CD4-positive, alpha-beta memory T cell (primary cell): ENCODE measurements at regions not wholly inside any gene's neighbourhood (a gene's known extent, or its start where the extent isn't known, plus 50 kb on each side); places are given as distances from the start of the nearest gene placed in this dataset.

Source experiments
- CTCF ChIA-PET: fragments of 350-600 bp; sonication (Branson Sonifier 250); formaldehyde crosslinking; loops from one replicate; lab custom pipeline; 2021; ENCODE audit warnings: inconsistent platforms; ENCODE audit not compliant: partially characterized antibody; lab: Charles Lee
- POLR2A ChIA-PET: fragments of 350-600 bp; sonication (Branson Sonifier 250); formaldehyde crosslinking; loops from one replicate; lab custom pipeline; 2021; ENCODE audit not compliant: partially characterized antibody; lab: Charles Lee
- DNase-seq, 5 donors: peaks; one replicate each; pipeline versions ENCODE4 v3.0.0 to v3.0.0-alpha.2; 2020 to 2022; ENCODE audit warnings: mixed read lengths in 1 of 5
- H3K27ac ChIP-seq: one replicate; pipeline ENCODE4 v1.7.0; 2013; ENCODE audit warnings: low read depth, low read length
- H3K27me3 ChIP-seq: 2 replicates; pipeline ENCODE4 v1.7.0; 2013; ENCODE audit warnings: mild to moderate bottlenecking, low read length, moderate library complexity; ENCODE audit not compliant: insufficient read depth
- H3K36me3 ChIP-seq: 2 replicates; pipeline ENCODE4 v1.7.0; 2013; ENCODE audit warnings: mild to moderate bottlenecking, low read length, moderate library complexity; ENCODE audit not compliant: insufficient read depth
- H3K4me1 ChIP-seq: 2 replicates; pipeline ENCODE4 v1.7.0; 2013; ENCODE audit warnings: mild to moderate bottlenecking, low read length, moderate library complexity; ENCODE audit not compliant: insufficient read depth
- H3K4me3 ChIP-seq, 2 donors: one replicate each; pipeline ENCODE4 v1.7.0; 2013; ENCODE audit warnings: low read length in 2 of 2, mild to moderate bottlenecking in 1 of 2
- H3K9me3 ChIP-seq, 2 donors: one replicate each; pipeline ENCODE4 v1.7.0; 2013; ENCODE audit warnings: low read length in 2 of 2, control low read depth in 1 of 2; ENCODE audit not compliant: control insufficient read depth in 1 of 2
- H3K27ac Mint-ChIP-seq, 7 donors: one replicate each; pipeline ENCODE4 v1.8.0; 2020 to 2021; ENCODE audit warnings: mixed read lengths in 7 of 7, mild to moderate bottlenecking in 6 of 7, inconsistent platforms in 3 of 7, moderate library complexity in 3 of 7
- H3K27me3 Mint-ChIP-seq, 2 donors: one replicate each; pipeline ENCODE4 v1.8.0; 2020 to 2021; ENCODE audit warnings: mixed read lengths in 2 of 2
- H3K36me3 Mint-ChIP-seq, 2 donors: one replicate each; pipeline ENCODE4 v1.8.0; 2020 to 2021; ENCODE audit warnings: mixed read lengths in 2 of 2, inconsistent platforms in 1 of 2, mild to moderate bottlenecking in 1 of 2
- H3K4me1 Mint-ChIP-seq, 4 donors: one replicate each; pipeline ENCODE4 v1.8.0; 2020 to 2021; ENCODE audit warnings: mixed read lengths in 4 of 4, mild to moderate bottlenecking in 1 of 4
- H3K4me3 Mint-ChIP-seq, 8 donors: one replicate each; pipeline ENCODE4 v1.8.0; 2020 to 2021; ENCODE audit warnings: mixed read lengths in 8 of 8, mild to moderate bottlenecking in 7 of 8, moderate library complexity in 6 of 8, inconsistent platforms in 3 of 8
- H3K9me3 Mint-ChIP-seq, 8 donors: one replicate each; pipeline ENCODE4 v1.8.0; 2020 to 2021; ENCODE audit warnings: mixed read lengths in 8 of 8, mild to moderate bottlenecking in 5 of 8, inconsistent platforms in 3 of 8, moderate library complexity in 1 of 8
- intact Hi-C: fragments of 100-400 bp; cut with micrococcal nuclease; formaldehyde crosslinking; loops from one replicate; pipeline ENCODE4 v1.15.1; 2023

- intact Hi-C loops: no loop called here
- DNase-seq: no peak
- no peaks in the 10 kb centered on the region for H3K36me3 Mint-ChIP-seq
Observed at GRCh38 chr22:47372596-47373385, 610.3 kb downstream of the TBC1D22A start.

GRCh38 chr22:47372111-47372581, 609.7 kb downstream of the TBC1D22A start:
- no peaks in the 10 kb centered on the region for H3K4me1 Mint-ChIP-seq
- no peak overlapping the region for H3K4me3 Mint-ChIP-seq
- no peaks in the 10 kb centered on the region for H3K27me3 ChIP-seq
- peaks cover 2 to 7% of the 10 kb centered on the region in 2 donors for H3K27me3 Mint-ChIP-seq
- H3K27ac ChIP-seq: no peak overlapping the region
- H3K27ac Mint-ChIP-seq: no peak overlapping the region
- H3K4me3 ChIP-seq: no peak overlapping the region
- no peaks in the 10 kb centered on the region for H3K36me3 Mint-ChIP-seq
- POLR2A ChIA-PET: no interaction called here
- H3K36me3 ChIP-seq: no peaks in the 10 kb centered on the region
- DNase-seq: no peak
- H3K4me1 ChIP-seq: no peaks in the 10 kb centered on the region
- H3K9me3 Mint-ChIP-seq: peaks cover 0 to 2% (median 0%) of the 10 kb centered on the region in 8 donors
- CTCF ChIA-PET: no interaction called here
- intact Hi-C loops: no loop called here
- no peaks in the 10 kb centered on the region for H3K9me3 ChIP-seq

More at GRCh38 chr22:47372596-47373385, 610.3 kb downstream of the TBC1D22A start:
- H3K4me1 ChIP-seq: no peaks in the 10 kb centered on the region
- no peak overlapping the region for H3K4me3 ChIP-seq
- H3K9me3 ChIP-seq: no peaks in the 10 kb centered on the region
- ChIA-PET CTCF (no interaction called here), POLR2A (no interaction called here)
- peaks cover 2 to 3% of the 10 kb centered on the region in 2 donors for H3K27me3 Mint-ChIP-seq
- no peaks in the 10 kb centered on the region for H3K27me3 ChIP-seq
- peaks cover 0 to 2% (median 0%) of the 10 kb centered on the region in 8 donors for H3K9me3 Mint-ChIP-seq
- H3K27ac ChIP-seq: no peak overlapping the region
- H3K36me3 ChIP-seq: no peaks in the 10 kb centered on the region
- no peaks in the 10 kb centered on the region for H3K4me1 Mint-ChIP-seq
- no peak overlapping the region for H3K4me3 Mint-ChIP-seq
- H3K27ac Mint-ChIP-seq: no peak overlapping the region

GRCh38 chr22:47371263-47372090, 609.0 kb downstream of the TBC1D22A start:
- ChIA-PET CTCF (no interaction called here), POLR2A (no interaction called here)
- Histone ChIP-seq H3K4me3 (no peak overlapping the region), H3K9me3 (no peaks in the 10 kb centered on the region), H3K27ac (no peak overlapping the region), H3K27me3 (no peaks in the 10 kb centered on the region), H3K36me3 (no peaks in the 10 kb centered on the region), H3K4me1 (no peaks in the 10 kb centered on the region)
- Mint-ChIP-seq H3K36me3 (no peaks in the 10 kb centered on the region), H3K4me1 (no peaks in the 10 kb centered on the region), H3K27me3 (peaks cover 2 to 7% of the 10 kb centered on the region in 2 donors), H3K4me3 (no peak overlapping the region), H3K9me3 (peaks cover 0 to 2% (median 0%) of the 10 kb centered on the region in 8 donors), H3K27ac (no peak overlapping the region)
- intact Hi-C loops: no loop called here
- DNase-seq: no peak

GRCh38 chr22:47370448-47371262, 608.2 kb downstream of the TBC1D22A start:
- no peaks in the 10 kb centered on the region for H3K36me3 Mint-ChIP-seq
- ChIA-PET CTCF (no interaction called here), POLR2A (no interaction called here)
- intact Hi-C loops: no loop called here
- H3K4me1 ChIP-seq: no peaks in the 10 kb centered on the region
- H3K9me3 Mint-ChIP-seq: peaks cover 0 to 2% (median 0%) of the 10 kb centered on the region in 8 donors
- H3K36me3 ChIP-seq: no peaks in the 10 kb centered on the region
- DNase-seq: no peak
- no peak overlapping the region for H3K4me3 Mint-ChIP-seq
- H3K4me3 ChIP-seq: no peak overlapping the region
- H3K27me3 Mint-ChIP-seq: peaks cover 5 to 7% of the 10 kb centered on the region in 2 donors
- H3K27ac ChIP-seq: no peak overlapping the region
- H3K9me3 ChIP-seq: no peaks in the 10 kb centered on the region
- H3K27ac Mint-ChIP-seq: no peak overlapping the region
- no peaks in the 10 kb centered on the region for H3K27me3 ChIP-seq
- H3K4me1 Mint-ChIP-seq: no peaks in the 10 kb centered on the region

GRCh38 chr22:47369431-47370015, 607.1 kb downstream of the TBC1D22A start:
- Mint-ChIP-seq H3K9me3 (peaks cover 0 to 8% (median under 1%) of the 10 kb centered on the region in 8 donors), H3K4me3 (no peak overlapping the region), H3K4me1 (no peaks in the 10 kb centered on the region), H3K36me3 (no peaks in the 10 kb centered on the region), H3K27me3 (peaks cover 5% of the 10 kb centered on the region in 2 donors), H3K27ac (no peak overlapping the region)
- H3K27me3 ChIP-seq: no peaks in the 10 kb centered on the region
- H3K36me3 ChIP-seq: no peaks in the 10 kb centered on the region
- intact Hi-C loops: no loop called here
- H3K27ac ChIP-seq: no peak overlapping the region
- ChIA-PET POLR2A (no interaction called here), CTCF (no interaction called here)
- no peak for DNase-seq
- no peaks in the 10 kb centered on the region for H3K4me1 ChIP-seq
- no peak overlapping the region for H3K4me3 ChIP-seq
- no peaks in the 10 kb centered on the region for H3K9me3 ChIP-seq

- H3K9me3 Mint-ChIP-seq: peaks cover 0 to 12% (median 2%) of the 10 kb centered on the region in 8 donors
- intact Hi-C loops: no loop called here
- POLR2A ChIA-PET: no interaction called here
- no peak overlapping the region for H3K4me3 Mint-ChIP-seq
- Histone ChIP-seq H3K27ac (no peak overlapping the region), H3K9me3 (no peaks in the 10 kb centered on the region), H3K36me3 (no peaks in the 10 kb centered on the region), H3K4me1 (no peaks in the 10 kb centered on the region), H3K27me3 (no peaks in the 10 kb centered on the region), H3K4me3 (no peak overlapping the region)
- no peak for DNase-seq
- no peak overlapping the region for H3K27ac Mint-ChIP-seq
- no peaks in the 10 kb centered on the region for H3K4me1 Mint-ChIP-seq
- CTCF ChIA-PET: no interaction called here
- peaks cover 5% of the 10 kb centered on the region in 2 donors for H3K27me3 Mint-ChIP-seq
- H3K36me3 Mint-ChIP-seq: no peaks in the 10 kb centered on the region
Observed at GRCh38 chr22:47369020-47369419, 606.6 kb downstream of the TBC1D22A start.
